GM12875 (cell line): ENCODE measurements at regions not wholly inside any gene's neighbourhood (a gene's known extent, or its start where the extent isn't known, plus 50 kb on each side); places are given as distances from the start of the nearest gene placed in this dataset.

ENCODE experiments used
- H3K4me3 ChIP-seq: one replicate; pipeline ENCODE4 v1.5.1; 2011; ENCODE audit warnings: low read depth, low read length, control low read depth
- TF ChIP-seq, protein P1 (sequence below): IDR thresholded peaks from 2 replicates; pipeline ENCODE4 v1.5.1; 2011; ENCODE audit warnings: low read depth, mild to moderate bottlenecking, control low read depth, inconsistent platforms, low read length, moderate library complexity, borderline replicate concordance; ENCODE audit not compliant: insufficient read depth

DNA sequence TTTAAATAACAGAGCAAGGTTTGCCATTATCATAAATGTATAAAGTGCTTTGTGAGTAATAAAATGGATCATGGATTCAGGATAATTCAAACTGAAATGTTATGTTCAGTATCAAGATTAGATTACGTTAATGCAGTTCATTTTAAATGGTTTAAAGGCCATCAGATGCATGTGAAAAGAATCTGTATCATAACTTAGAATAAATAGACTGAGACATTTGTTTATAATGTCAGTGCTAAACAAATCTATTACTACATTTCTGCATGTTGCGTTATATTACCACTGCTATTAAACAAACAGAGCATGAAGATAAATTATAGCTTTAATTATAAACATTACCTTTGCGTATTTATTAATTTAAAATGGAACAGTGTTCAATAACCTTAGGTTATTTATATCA, 160.2 kb downstream of the TOX3 start:
- TF ChIP-seq, protein P1, sequence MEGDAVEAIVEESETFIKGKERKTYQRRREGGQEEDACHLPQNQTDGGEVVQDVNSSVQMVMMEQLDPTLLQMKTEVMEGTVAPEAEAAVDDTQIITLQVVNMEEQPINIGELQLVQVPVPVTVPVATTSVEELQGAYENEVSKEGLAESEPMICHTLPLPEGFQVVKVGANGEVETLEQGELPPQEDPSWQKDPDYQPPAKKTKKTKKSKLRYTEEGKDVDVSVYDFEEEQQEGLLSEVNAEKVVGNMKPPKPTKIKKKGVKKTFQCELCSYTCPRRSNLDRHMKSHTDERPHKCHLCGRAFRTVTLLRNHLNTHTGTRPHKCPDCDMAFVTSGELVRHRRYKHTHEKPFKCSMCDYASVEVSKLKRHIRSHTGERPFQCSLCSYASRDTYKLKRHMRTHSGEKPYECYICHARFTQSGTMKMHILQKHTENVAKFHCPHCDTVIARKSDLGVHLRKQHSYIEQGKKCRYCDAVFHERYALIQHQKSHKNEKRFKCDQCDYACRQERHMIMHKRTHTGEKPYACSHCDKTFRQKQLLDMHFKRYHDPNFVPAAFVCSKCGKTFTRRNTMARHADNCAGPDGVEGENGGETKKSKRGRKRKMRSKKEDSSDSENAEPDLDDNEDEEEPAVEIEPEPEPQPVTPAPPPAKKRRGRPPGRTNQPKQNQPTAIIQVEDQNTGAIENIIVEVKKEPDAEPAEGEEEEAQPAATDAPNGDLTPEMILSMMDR = no peak
- no peak overlapping the region for H3K4me3 ChIP-seq

GRCh38 chr16:52384378-52384777, 162.6 kb downstream of the TOX3 start:
- H3K4me3 ChIP-seq = no peak overlapping the region
- TF ChIP-seq, protein P1 = no peak

GRCh38 chr16:52383640-52384292, 163.2 kb downstream of the TOX3 start:
- TF ChIP-seq, protein P1 = no peak
- H3K4me3 ChIP-seq = no peak overlapping the region

DNA sequence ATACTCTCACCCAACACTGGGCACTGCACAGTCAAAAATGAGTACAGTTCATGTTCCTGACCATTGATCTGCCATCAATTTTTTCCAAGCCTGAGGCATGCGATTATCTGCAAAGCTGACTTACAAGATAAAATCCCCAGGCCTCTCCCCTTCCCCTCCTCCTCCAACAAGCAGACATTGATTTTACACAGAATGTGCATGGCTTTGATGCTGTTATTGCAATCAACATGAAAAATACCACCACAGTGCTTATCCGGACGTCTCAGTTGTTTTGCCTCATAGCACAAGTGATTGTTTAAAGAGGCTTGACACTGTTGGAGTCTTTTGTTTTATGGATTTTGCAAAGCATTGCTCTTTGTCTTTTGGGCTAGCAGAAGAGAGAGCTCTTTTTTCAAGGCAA, 163.8 kb downstream of the TOX3 start:
- no peak overlapping the region for H3K4me3 ChIP-seq
- TF ChIP-seq, protein P1 = no peak

GRCh38 chr16:52379551-52379950, 167.4 kb downstream of the TOX3 start:
- H3K4me3 ChIP-seq = no peak overlapping the region
- TF ChIP-seq, protein P1 = no peak

GRCh38 chr16:52376676-52377280, 170.2 kb downstream of the TOX3 start:
- TF ChIP-seq, protein P1 = no peak
- H3K4me3 ChIP-seq = no peak overlapping the region

DNA sequence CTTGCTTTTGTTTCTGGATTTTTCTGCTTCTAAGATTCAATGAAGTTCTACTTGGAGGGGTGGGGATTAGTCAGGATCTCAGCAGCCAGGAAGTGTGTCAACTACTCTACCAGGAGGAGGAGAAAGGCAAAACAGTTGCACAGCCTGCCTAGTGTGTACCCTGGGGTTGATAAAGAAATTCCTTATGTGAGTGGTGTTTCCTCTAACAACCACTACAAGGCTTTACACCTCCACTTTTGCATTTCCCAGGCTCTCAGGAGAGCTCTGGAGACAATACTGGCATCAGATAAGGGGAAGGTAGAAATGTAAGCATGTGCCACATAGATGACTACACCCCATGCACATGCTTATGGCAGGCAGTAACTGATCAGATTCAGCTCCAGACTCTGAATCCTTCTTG, 174.6 kb downstream of the TOX3 start:
- no peak overlapping the region for H3K4me3 ChIP-seq

More for the DNA sequence above, 174.6 kb downstream of the TOX3 start:
- TF ChIP-seq, protein P1 = no peak
